ENCODE measurements at regions not wholly inside any gene's neighbourhood (a gene's known extent, or its start where the extent isn't known, plus 50 kb on each side); places are given as distances from the start of the nearest gene placed in this dataset.
"Not testable (repeated sequence)": the region's sequence is repeated elsewhere in the genome, so short reads cannot be mapped to it uniquely, and the experiment has no call there.

- not testable (repeated sequence) for DNase-seq (ENCODE audit: extremely low read depth, low read depth, low spot score)
Measured at GRCh38 chr1:120544434-120544833, 129.6 kb downstream of the NBPF8 start.

GRCh38 chr1:120550335-120550734 lies 135.5 kb downstream of the NBPF8 start:
- DNase-seq (ENCODE audit: extremely low read depth, low read depth, low spot score): not testable (repeated sequence)

GRCh38 chr1:120552190-120552589 lies 137.4 kb downstream of the NBPF8 start:
- DNase-seq (ENCODE audit: extremely low read depth, low read depth, low spot score): not testable (repeated sequence)

GRCh38 chr1:120557605-120558302 lies 142.9 kb downstream of the NBPF8 start:
- not testable (repeated sequence) for DNase-seq (ENCODE audit: extremely low read depth, low read depth, low spot score)

- not testable (repeated sequence) for DNase-seq (ENCODE audit: extremely low read depth, low read depth, low spot score)
Measured at GRCh38 chr1:120558303-120559060, 143.6 kb downstream of the NBPF8 start.

GRCh38 chr1:120561767-120562166 lies 146.9 kb downstream of the NBPF8 start:
- DNase-seq (ENCODE audit: extremely low read depth, low read depth, low spot score): not testable (repeated sequence)

GRCh38 chr1:120565396-120565795 lies 150.6 kb downstream of the NBPF8 start:
- DNase-seq (ENCODE audit: extremely low read depth, low read depth, low spot score): not testable (repeated sequence)

GRCh38 chr1:120567620-120568019 lies 152.8 kb downstream of the NBPF8 start:
- not testable (repeated sequence) for DNase-seq (ENCODE audit: extremely low read depth, low read depth, low spot score)

GRCh38 chr1:120575201-120575600 lies 148.5 kb upstream of the NBPF26 start:
- DNase-seq (ENCODE audit: extremely low read depth, low read depth, low spot score): not testable (repeated sequence)

- not testable (repeated sequence) for DNase-seq (ENCODE audit: extremely low read depth, low read depth, low spot score)
Measured at GRCh38 chr1:120582135-120582534, 141.6 kb upstream of the NBPF26 start.

GRCh38 chr1:120586053-120586452 lies 137.7 kb upstream of the NBPF26 start:
- DNase-seq (ENCODE audit: extremely low read depth, low read depth, low spot score): not testable (repeated sequence)

- not testable (repeated sequence) for DNase-seq (ENCODE audit: extremely low read depth, low read depth, low spot score)
Measured at GRCh38 chr1:120588811-120589210, 134.9 kb upstream of the NBPF26 start.

- DNase-seq (ENCODE audit: extremely low read depth, low read depth, low spot score): not testable (repeated sequence)
Measured at GRCh38 chr1:120591774-120592173, 132.0 kb upstream of the NBPF26 start.

GRCh38 chr1:120592943-120593342 lies 130.8 kb upstream of the NBPF26 start:
- DNase-seq (ENCODE audit: extremely low read depth, low read depth, low spot score): not testable (repeated sequence)

- DNase-seq (ENCODE audit: extremely low read depth, low read depth, low spot score): not testable (repeated sequence)
Measured at GRCh38 chr1:120593648-120594047, 130.1 kb upstream of the NBPF26 start.

- not testable (repeated sequence) for DNase-seq (ENCODE audit: extremely low read depth, low read depth, low spot score)
Measured at GRCh38 chr1:120598331-120598951, 125.3 kb upstream of the NBPF26 start.

- not testable (repeated sequence) for DNase-seq (ENCODE audit: extremely low read depth, low read depth, low spot score)
Measured at GRCh38 chr1:120599511-120599910, 124.2 kb upstream of the NBPF26 start.

GRCh38 chr1:120600442-120601041 lies 123.2 kb upstream of the NBPF26 start:
- not testable (repeated sequence) for DNase-seq (ENCODE audit: extremely low read depth, low read depth, low spot score)

- not testable (repeated sequence) for DNase-seq (ENCODE audit: extremely low read depth, low read depth, low spot score)
Measured at GRCh38 chr1:120607882-120608281, 115.9 kb upstream of the NBPF26 start.

GRCh38 chr1:120608314-120609014 lies 115.3 kb upstream of the NBPF26 start:
- not testable (repeated sequence) for DNase-seq (ENCODE audit: extremely low read depth, low read depth, low spot score)

All from glomerular endothelial cell (primary cell).